Common myeloid progenitor, CD34-positive (primary cell): ENCODE measurements at regions not wholly inside any gene's neighbourhood (a gene's known extent, or its start where the extent isn't known, plus 50 kb on each side); places are given as distances from the start of the nearest gene placed in this dataset.
A peak's percentile ranks its signal among the peaks of the same experiment; 100 is the strongest.

Source experiments
- CTCF ChIA-PET: fragments of 350-600 bp; sonication (Branson Sonifier 250); formaldehyde crosslinking; loops from one replicate; lab custom pipeline; 2021; ENCODE audit warnings: antibody characterized with exemption; lab: Charles Lee
- POLR2A ChIA-PET: fragments of 350-600 bp; sonication (Branson Sonifier 250); formaldehyde crosslinking; loops from one replicate; lab custom pipeline; 2021; ENCODE audit warnings: antibody characterized with exemption; lab: Charles Lee
- DNase-seq, 3 donors: peaks; one replicate each; pipeline versions ENCODE4 v3.0.0 to v3.0.0-alpha.2; 2013
- H3K27ac ChIP-seq, 2 experiments: 1 replicate in 1 of 2; 2 replicates in 1 of 2; pipeline ENCODE4 v1.7.0; 2013; ENCODE audit warnings: inconsistent platforms in 2 of 2, low read length in 2 of 2, mild to moderate bottlenecking in 2 of 2, low read depth in 1 of 2, moderate library complexity in 1 of 2; ENCODE audit not compliant: severe bottlenecking in 2 of 2, insufficient read depth in 1 of 2, poor library complexity in 1 of 2
- H3K27me3 ChIP-seq, 5 experiments: replicated peaks in 2 of 5; 1 replicate in 3 of 5; 2 replicates in 2 of 5; pipeline versions ENCODE4 v1.6.1 to v1.7.0; 2013; ENCODE audit warnings: low read length in 4 of 5, mild to moderate bottlenecking in 2 of 5, moderate library complexity in 2 of 5, inconsistent platforms in 1 of 5; ENCODE audit not compliant: insufficient read depth in 5 of 5, control insufficient read depth in 4 of 5
- H3K36me3 ChIP-seq, 4 experiments: 1 replicate in 2 of 4; 2 replicates in 2 of 4; pipeline versions ENCODE4 v1.6.1 to v1.7.0; 2013; ENCODE audit warnings: low read length in 3 of 4, control low read depth in 1 of 4, mild to moderate bottlenecking in 1 of 4; ENCODE audit not compliant: control insufficient read depth in 4 of 4, insufficient read depth in 4 of 4
- H3K4me1 ChIP-seq, 4 experiments: 1 replicate in 3 of 4; 2 replicates in 1 of 4; pipeline versions ENCODE4 v1.6.1 to v1.7.1; 2013; ENCODE audit warnings: low read length in 3 of 4, mild to moderate bottlenecking in 3 of 4, control low read depth in 1 of 4, inconsistent platforms in 1 of 4, moderate library complexity in 1 of 4; ENCODE audit not compliant: control insufficient read depth in 4 of 4, insufficient read depth in 4 of 4; ENCODE audit errors: control extremely low read depth in 1 of 4
- H3K4me3 ChIP-seq, 7 experiments: 1 replicate in 4 of 7; 2 replicates in 3 of 7; pipeline versions ENCODE4 v1.5.1 to v1.7.0; 2013; ENCODE audit warnings: mild to moderate bottlenecking in 7 of 7, low read length in 6 of 7, moderate library complexity in 6 of 7, inconsistent platforms in 2 of 7, low read depth in 2 of 7, control low read depth in 1 of 7; ENCODE audit not compliant: insufficient read depth in 4 of 7, control insufficient read depth in 1 of 7; ENCODE audit errors: extremely low read depth in 1 of 7
- H3K9me3 ChIP-seq, 5 experiments: 1 replicate in 4 of 5; 2 replicates in 1 of 5; pipeline versions ENCODE4 v1.6.1 to v1.7.1; 2013; ENCODE audit warnings: low read length in 4 of 5, mild to moderate bottlenecking in 2 of 5, inconsistent platforms in 1 of 5, low read depth in 1 of 5, moderate library complexity in 1 of 5; ENCODE audit not compliant: control insufficient read depth in 4 of 5, insufficient read depth in 2 of 5; ENCODE audit errors: control extremely low read depth in 1 of 5
- WGBS: methylation state at CpG from one replicate; pipeline ENCODE4 v1.1.5; 2013; ENCODE audit not compliant: insufficient coverage; 5-methylcytosine and 5-hydroxymethylcytosine counted together

DNA sequence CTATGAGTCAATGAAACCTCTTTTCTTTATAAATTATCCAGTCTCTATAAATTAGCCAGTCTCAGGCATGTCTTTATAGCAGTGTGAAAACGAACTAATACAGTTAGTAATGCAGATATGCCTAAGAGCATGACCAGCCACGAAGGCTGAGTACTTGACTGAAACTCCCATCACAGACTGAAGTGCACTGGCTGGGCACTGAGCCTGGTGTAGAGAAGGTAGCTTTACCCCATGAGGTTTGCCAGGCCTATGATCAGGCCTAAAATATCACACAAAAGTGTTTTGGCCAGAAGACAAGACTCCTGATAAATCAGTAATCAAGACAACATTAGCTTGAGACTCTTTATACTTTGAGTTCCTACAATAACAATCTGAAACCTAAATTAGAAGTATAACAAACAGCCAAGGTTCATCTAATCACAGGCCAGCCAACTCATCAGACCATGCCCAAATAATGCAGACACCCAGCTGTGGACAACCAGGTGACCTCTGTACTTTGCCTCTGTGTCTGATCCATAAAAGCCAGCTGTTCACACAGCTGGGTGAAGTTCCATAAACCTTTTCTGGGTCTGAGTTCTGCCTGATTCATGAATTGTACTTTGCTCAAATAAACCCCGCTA lies 771.8 kb upstream of the SLITRK1 start:
- POLR2A ChIA-PET: no interaction called here
- Histone ChIP-seq H3K9me3 (peaks cover 0 to 10% (median 0%) of the 10 kb centered on the region in 5 experiments), H3K4me1 (peaks cover 20 to 46% (median 25%) of the 10 kb centered on the region in 4 experiments), H3K4me3 (no peak overlapping the region), H3K27ac (peak overlapping the region; percentile 69 to 89), H3K36me3 (no peaks in the 10 kb centered on the region), H3K27me3 (no peaks in the 10 kb centered on the region)
- DNase-seq: no peak
- CTCF ChIA-PET: interaction anchor here (0.9 kb wide), 1 partner anchor 17 kb away, joined by 3 read pairs; no protein-coding TSS in a partner anchor
- WGBS: 100% methylated on average over 2 of the region's 3 CpGs

DNA sequence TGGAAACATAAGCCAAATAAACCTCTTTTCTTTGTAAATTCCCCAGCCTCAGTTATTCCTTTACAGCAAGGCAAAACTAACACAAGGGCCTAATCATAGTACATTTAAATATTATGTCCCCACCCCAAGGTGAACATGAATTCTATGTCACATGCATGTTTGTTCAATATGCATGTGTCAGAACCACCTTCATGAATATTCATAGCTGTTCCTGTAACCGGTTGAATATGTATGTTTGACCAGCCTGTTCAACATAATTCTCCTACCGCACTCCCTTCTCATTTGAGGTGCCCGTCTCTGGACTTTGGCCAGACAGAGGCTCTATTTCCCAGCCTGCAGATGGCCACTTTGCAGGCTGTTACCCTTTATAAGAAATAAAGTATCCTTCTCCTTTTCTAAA lies 769.4 kb upstream of the SLITRK1 start:
- Histone ChIP-seq H3K27ac (no peak overlapping the region), H3K4me1 (peaks cover 16 to 46% (median 20%) of the 10 kb centered on the region in 4 experiments), H3K27me3 (no peaks in the 10 kb centered on the region), H3K4me3 (no peak overlapping the region), H3K9me3 (peaks cover 0 to 8% (median 0%) of the 10 kb centered on the region in 5 experiments), H3K36me3 (no peaks in the 10 kb centered on the region)
- ChIA-PET CTCF (no interaction called here), POLR2A (no interaction called here)
- 97% methylated on average over 3 of the region's 3 CpGs for WGBS
- no peak for DNase-seq

DNA sequence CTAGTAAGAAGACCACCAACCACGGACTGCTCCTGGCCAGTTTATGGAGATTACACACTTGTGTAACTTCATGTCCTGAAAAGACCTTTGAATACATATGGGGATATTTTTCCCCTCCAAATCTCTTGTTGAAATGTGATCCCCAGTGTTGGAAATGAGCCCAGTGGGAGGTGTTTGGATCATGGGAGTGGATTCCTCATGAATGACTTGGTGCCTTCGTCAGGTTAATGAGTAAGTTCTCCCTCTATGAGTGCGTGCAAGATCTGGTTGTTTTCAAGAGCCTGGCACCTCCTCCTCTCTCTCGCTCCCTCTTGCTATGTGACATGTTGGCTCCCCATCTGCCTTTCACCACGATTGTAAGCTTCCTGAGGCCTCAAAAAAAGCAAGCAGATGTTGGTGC lies 769.0 kb upstream of the SLITRK1 start:
- POLR2A ChIA-PET: no interaction called here
- peaks cover 0 to 8% (median 0%) of the 10 kb centered on the region in 5 experiments for H3K9me3 ChIP-seq
- H3K4me1 ChIP-seq: peaks cover 12 to 42% (median 18%) of the 10 kb centered on the region in 4 experiments
- H3K4me3 ChIP-seq: no peak overlapping the region
- no peaks in the 10 kb centered on the region for H3K36me3 ChIP-seq
- H3K27me3 ChIP-seq: no peaks in the 10 kb centered on the region
- WGBS: 100% methylated on average over 3 of the region's 5 CpGs
- CTCF ChIA-PET: no interaction called here
- H3K27ac ChIP-seq: no peak overlapping the region
- DNase-seq: no peak

DNA sequence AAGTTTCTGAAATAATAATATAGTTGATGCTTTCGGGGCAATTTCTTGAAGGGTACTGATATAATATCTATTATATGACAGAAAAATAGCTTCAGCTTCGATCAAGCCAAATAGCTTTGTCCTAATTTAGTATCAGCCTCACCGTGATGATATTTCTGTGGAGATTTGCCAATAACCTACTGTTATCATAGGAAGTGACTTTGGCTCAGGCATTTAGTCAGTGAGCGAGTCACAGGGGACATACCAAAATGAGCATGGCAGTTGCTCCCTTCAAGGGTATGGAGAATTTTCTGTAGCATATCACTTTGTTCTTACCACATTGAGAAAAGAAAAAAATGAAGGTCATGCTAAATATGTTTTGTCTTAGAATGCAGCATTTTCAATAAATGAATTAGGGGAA lies 767.6 kb upstream of the SLITRK1 start:
- Histone ChIP-seq H3K9me3 (peaks cover 0 to 8% (median 0%) of the 10 kb centered on the region in 5 experiments), H3K27ac (no peak overlapping the region), H3K4me3 (no peak overlapping the region), H3K27me3 (no peaks in the 10 kb centered on the region), H3K36me3 (no peaks in the 10 kb centered on the region), H3K4me1 (peaks cover 8 to 36% (median 17%) of the 10 kb centered on the region in 4 experiments)
- CTCF ChIA-PET: no interaction called here
- DNase-seq: peak in 2 of 3 donors; percentile 34 to 43
- WGBS: 32% methylated on average over 2 of the region's 4 CpGs
- POLR2A ChIA-PET: no interaction called here

DNA sequence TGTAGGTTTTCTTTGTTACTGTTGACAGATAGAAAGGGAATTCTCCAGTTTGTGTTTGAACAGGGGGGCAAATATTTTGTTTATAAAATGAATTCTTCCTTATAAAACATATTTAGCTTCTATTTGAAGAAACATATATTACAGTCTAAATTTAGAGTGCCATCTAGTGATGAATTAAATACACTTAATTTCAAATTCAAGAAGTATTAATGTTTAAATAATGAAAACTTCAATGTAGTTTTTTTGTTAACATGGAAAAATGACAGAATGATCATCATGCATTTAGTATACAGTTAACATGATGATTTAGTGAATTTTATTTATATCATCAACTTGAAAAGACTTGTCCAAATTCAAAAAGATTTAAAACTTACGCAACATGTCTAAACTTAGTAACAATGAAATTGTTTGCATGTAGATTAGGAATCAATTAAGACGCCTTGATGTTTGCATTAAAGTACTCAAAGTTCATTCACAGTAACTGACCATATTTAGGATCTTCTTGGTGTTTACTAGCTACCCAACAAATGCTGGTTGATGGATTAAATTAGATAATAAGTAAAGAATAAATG lies 765.9 kb upstream of the SLITRK1 start:
- CTCF ChIA-PET: interaction anchor here (1.0 kb wide), 1 partner anchor 11 kb away, joined by 3 read pairs; no protein-coding TSS in a partner anchor

DNA sequence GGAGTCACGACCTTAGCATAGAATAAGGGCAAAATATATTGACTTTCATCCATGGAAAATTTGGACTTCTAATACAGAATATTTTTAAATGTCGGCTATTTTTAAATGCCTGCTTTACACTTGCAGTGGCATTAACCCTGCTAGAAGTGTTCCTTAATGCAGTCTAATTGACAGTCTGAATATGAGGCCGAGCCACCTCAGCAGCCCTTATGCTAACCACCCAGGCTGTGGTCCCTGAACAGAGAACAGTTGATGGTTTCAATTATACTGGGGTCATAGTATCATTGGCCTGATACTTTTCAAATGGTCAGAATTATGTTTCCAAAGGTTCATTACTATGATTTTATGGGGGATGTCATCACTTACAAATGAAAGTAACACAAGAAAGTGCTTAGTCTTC lies 764.7 kb upstream of the SLITRK1 start:
- Histone ChIP-seq H3K4me3 (no peak overlapping the region), H3K27ac (no peak overlapping the region), H3K36me3 (no peaks in the 10 kb centered on the region), H3K9me3 (no peaks in the 10 kb centered on the region), H3K27me3 (no peaks in the 10 kb centered on the region), H3K4me1 (peaks cover 0 to 25% (median 9%) of the 10 kb centered on the region in 4 experiments)
- ChIA-PET CTCF (no interaction called here), POLR2A (interaction anchor here (0.6 kb wide), 1 partner anchor 109 kb away, joined by 3 read pairs; no protein-coding TSS in a partner anchor)
- no peak for DNase-seq
- WGBS: 86% methylated on average over 1 of the region's 3 CpGs

More for the DNA sequence above, 765.9 kb upstream of the SLITRK1 start:
- POLR2A ChIA-PET: no interaction called here
- no peaks in the 10 kb centered on the region for H3K9me3 ChIP-seq
- peaks cover 0 to 25% (median 9%) of the 10 kb centered on the region in 4 experiments for H3K4me1 ChIP-seq
- no peak overlapping the region for H3K4me3 ChIP-seq
- H3K36me3 ChIP-seq: no peaks in the 10 kb centered on the region
- DNase-seq: peak in 1 of 3 donors; percentile 13
- no CpG with 5 or more reads among the region's 2 CpGs for WGBS
- peak overlapping the region; percentile 1 to 21 for H3K27ac ChIP-seq
- H3K27me3 ChIP-seq: no peaks in the 10 kb centered on the region
